ENCODE measurements at regions not wholly inside any gene's neighbourhood (a gene's known extent, or its start where the extent isn't known, plus 50 kb on each side); places are given as distances from the start of the nearest gene placed in this dataset.

DNA sequence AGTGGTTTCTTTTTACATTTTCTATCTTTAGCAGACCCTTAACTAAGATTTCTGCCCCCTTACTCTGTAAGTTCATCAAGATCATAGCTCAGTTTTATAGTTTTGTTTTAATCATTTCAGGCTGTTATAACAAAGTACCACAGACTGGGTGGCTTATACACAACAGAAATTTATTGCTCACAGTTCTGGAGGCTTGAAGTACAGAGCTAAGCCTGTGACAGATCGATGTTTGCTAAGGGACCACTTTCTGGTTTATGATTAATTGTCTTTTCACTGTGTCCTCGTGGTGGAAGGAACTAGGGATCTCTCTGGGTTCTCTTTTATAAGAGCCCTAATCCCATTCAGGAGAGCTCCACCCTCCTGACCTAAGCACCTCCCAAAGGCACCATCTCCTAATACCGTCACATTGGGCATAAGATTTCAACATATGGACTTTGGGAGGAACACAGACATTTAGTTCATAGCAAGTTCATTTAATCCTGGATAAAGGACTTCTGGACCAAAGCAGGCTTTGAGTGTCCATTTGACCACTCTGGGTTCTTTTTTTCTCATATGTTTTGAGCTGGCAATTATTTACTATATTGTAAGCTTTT is 137.0 kb upstream of the IL15 start:
- TF ChIP-seq, protein P1, sequence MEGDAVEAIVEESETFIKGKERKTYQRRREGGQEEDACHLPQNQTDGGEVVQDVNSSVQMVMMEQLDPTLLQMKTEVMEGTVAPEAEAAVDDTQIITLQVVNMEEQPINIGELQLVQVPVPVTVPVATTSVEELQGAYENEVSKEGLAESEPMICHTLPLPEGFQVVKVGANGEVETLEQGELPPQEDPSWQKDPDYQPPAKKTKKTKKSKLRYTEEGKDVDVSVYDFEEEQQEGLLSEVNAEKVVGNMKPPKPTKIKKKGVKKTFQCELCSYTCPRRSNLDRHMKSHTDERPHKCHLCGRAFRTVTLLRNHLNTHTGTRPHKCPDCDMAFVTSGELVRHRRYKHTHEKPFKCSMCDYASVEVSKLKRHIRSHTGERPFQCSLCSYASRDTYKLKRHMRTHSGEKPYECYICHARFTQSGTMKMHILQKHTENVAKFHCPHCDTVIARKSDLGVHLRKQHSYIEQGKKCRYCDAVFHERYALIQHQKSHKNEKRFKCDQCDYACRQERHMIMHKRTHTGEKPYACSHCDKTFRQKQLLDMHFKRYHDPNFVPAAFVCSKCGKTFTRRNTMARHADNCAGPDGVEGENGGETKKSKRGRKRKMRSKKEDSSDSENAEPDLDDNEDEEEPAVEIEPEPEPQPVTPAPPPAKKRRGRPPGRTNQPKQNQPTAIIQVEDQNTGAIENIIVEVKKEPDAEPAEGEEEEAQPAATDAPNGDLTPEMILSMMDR (IDR thresholded peaks at IDR 0.05) = no peak

DNA sequence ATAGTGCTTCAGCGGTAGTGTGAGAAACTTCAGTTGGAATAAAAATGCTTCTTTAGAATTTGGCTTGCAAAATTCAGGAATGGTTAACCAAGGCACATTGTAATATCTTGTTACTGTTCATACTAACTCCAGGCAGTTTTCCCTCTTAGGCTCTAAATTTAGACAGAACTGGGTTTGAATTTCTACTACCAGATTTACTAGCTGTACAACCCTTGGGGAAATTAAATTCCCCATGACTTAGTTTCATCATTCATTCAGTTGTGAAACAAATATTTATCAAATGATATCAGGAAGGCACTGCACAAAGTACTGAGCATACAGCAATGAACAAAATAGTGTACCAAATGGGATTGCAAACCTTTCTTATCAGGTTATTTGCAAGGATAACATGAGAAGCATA is 135.0 kb upstream of the IL15 start:
- no peak overlapping the region for H2AFZ ChIP-seq
- TF ChIP-seq, protein P1 (IDR thresholded peaks at IDR 0.05) = no peak
- H3K79me2 ChIP-seq = no peaks in the 10 kb centered on the region
- H3K4me1 ChIP-seq = no peaks in the 10 kb centered on the region
- H3K27ac ChIP-seq = no peak overlapping the region
- no peaks in the 10 kb centered on the region for H3K27me3 ChIP-seq (ENCODE audit: control insufficient read depth, insufficient read depth, low read length)
- H3K4me2 ChIP-seq (ENCODE audit: low read length) = no peak overlapping the region
- H3K9me3 ChIP-seq (ENCODE audit: control insufficient read depth, low read length) = no peaks in the 10 kb centered on the region
- H3K36me3 ChIP-seq (ENCODE audit: control insufficient read depth, insufficient read depth, low read length) = no peaks in the 10 kb centered on the region
- no peak overlapping the region for H3K9ac ChIP-seq
- H3K4me3 ChIP-seq (ENCODE audit: low read depth, low read length) = no peak overlapping the region

More for the DNA sequence above, 137.0 kb upstream of the IL15 start:
- Histone ChIP-seq H3K9ac (no peak overlapping the region), H3K27me3 (ENCODE audit: control insufficient read depth, insufficient read depth, low read length) (no peaks in the 10 kb centered on the region), H3K4me1 (no peaks in the 10 kb centered on the region), H3K79me2 (no peaks in the 10 kb centered on the region), H2AFZ (no peak overlapping the region), H3K4me2 (ENCODE audit: low read length) (no peak overlapping the region), H3K4me3 (ENCODE audit: low read depth, low read length) (no peak overlapping the region), H3K9me3 (ENCODE audit: control insufficient read depth, low read length) (no peaks in the 10 kb centered on the region), H3K36me3 (ENCODE audit: control insufficient read depth, insufficient read depth, low read length) (no peaks in the 10 kb centered on the region), H3K27ac (no peak overlapping the region)

DNA sequence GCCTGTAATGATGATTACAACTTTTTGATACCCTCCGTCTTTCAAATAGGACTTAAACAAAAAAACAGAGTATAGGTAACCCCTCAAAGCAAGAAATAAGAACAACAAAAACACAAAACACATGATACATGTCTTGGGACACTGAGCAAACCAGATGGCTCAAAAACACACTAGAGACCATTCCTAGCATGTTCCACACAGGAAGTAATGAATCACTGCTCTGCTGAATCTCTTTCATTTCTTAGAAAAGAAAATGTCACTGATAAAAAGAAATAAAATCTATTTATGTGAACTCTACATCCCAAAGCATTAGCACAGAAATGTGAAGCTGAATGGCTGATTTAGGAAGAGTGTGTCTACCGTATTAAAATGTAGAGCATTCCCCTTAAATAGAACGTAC is 134.5 kb upstream of the IL15 start:
- H3K4me3 ChIP-seq (ENCODE audit: low read depth, low read length) = no peak overlapping the region
- H3K27ac ChIP-seq = no peak overlapping the region
- H3K9ac ChIP-seq = no peak overlapping the region
- H2AFZ ChIP-seq = no peak overlapping the region
- no peaks in the 10 kb centered on the region for H3K79me2 ChIP-seq
- H3K27me3 ChIP-seq (ENCODE audit: control insufficient read depth, insufficient read depth, low read length) = no peaks in the 10 kb centered on the region
- no peaks in the 10 kb centered on the region for H3K4me1 ChIP-seq
- H3K9me3 ChIP-seq (ENCODE audit: control insufficient read depth, low read length) = no peaks in the 10 kb centered on the region
- H3K4me2 ChIP-seq (ENCODE audit: low read length) = no peak overlapping the region
- H3K36me3 ChIP-seq (ENCODE audit: control insufficient read depth, insufficient read depth, low read length) = no peaks in the 10 kb centered on the region
- TF ChIP-seq, protein P1 (IDR thresholded peaks at IDR 0.05) = no peak

DNA sequence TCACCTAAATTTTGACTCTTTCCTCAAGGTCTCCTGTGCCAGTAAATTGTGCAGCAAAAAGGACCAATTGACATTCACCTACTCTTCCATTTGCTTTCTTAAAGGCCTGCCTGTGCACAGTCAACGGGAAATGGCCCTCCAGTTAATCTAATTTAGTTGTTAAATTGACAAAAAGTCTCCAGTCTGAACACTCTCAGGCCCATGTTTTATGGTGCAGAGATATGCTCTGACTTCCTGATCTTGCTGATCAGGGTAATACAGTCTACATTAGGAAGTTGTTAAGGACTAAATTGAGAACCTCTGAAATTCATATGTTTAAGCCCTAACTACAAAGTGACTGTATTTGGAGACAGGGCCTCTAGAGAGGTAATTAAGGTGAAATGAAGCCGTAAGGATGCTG is 133.6 kb upstream of the IL15 start:
- Histone ChIP-seq H2AFZ (no peak overlapping the region), H3K27ac (no peak overlapping the region), H3K27me3 (ENCODE audit: control insufficient read depth, insufficient read depth, low read length) (no peaks in the 10 kb centered on the region), H3K4me1 (no peaks in the 10 kb centered on the region), H3K9ac (no peak overlapping the region), H3K4me3 (ENCODE audit: low read depth, low read length) (no peak overlapping the region), H3K4me2 (ENCODE audit: low read length) (no peak overlapping the region), H3K79me2 (no peaks in the 10 kb centered on the region), H3K36me3 (ENCODE audit: control insufficient read depth, insufficient read depth, low read length) (no peaks in the 10 kb centered on the region), H3K9me3 (ENCODE audit: control insufficient read depth, low read length) (no peaks in the 10 kb centered on the region)
- TF ChIP-seq, protein P1 (IDR thresholded peaks at IDR 0.05) = no peak

DNA sequence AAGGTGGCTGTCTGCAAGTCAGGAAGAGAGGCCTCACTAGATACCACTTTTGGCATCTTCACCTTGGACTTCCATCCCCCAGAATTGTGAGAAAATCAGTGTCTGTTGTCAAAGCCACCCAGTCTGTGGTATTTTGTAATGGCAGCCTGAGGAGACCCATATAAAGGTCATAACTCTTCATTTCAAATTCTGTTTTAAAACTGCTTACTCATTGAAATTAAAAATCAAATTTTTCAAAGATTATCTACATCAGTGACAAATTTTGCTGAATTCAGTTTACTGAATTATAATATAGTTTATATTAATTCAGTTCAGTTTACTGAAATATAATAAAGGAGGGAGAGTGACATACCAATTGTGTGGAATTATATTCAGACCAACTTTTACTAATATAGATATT is 133.1 kb upstream of the IL15 start:
- Histone ChIP-seq H3K27me3 (ENCODE audit: control insufficient read depth, insufficient read depth, low read length) (no peaks in the 10 kb centered on the region), H3K4me1 (no peaks in the 10 kb centered on the region), H3K4me3 (ENCODE audit: low read depth, low read length) (no peak overlapping the region), H3K9ac (no peak overlapping the region), H3K79me2 (no peaks in the 10 kb centered on the region), H2AFZ (no peak overlapping the region), H3K27ac (no peak overlapping the region), H3K9me3 (ENCODE audit: control insufficient read depth, low read length) (no peaks in the 10 kb centered on the region), H3K36me3 (ENCODE audit: control insufficient read depth, insufficient read depth, low read length) (no peaks in the 10 kb centered on the region), H3K4me2 (ENCODE audit: low read length) (no peak overlapping the region)
- TF ChIP-seq, protein P1 (IDR thresholded peaks at IDR 0.05) = no peak

Data from parathyroid adenoma (tissue), 2 donors.